NCI-H2029 (cell line): ENCODE measurements at regions not wholly inside any gene's neighbourhood (a gene's known extent, or its start where the extent isn't known, plus 50 kb on each side); places are given as distances from the start of the nearest gene placed in this dataset.

ENCODE experiments used
- DNase-seq: peaks from one replicate; lab custom pipeline; 2025; lab: John Stamatoyannopoulos, UW

GRCh38 chr3:72327008-72327407 is 521.2 kb downstream of the SHQ1 start:
- no peak for DNase-seq

DNA sequence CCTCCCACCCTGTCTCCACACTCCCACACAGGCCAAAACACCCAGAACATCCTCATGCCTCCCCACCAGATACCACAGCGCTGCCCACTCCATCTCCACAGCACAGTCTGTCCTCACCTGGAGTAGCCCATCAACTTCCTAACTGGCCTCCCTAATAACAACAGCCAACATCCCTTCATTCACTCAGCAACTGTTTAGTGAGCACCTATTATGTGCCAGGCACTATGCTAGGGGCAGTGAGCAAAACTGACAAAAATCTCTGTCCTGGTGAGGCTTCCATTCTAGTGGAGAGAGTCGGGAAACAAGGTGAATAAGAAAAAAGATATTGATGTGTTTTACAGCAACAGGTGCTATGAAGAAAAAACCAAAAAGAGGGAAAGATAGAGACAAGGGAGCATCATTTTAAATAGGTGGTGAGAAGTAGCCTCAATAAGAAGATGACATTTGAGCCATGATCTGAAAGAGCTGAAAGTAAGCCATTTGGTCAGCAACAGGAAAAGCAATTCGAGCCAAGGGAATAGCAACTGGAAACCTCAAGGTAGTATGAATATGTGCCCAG is 523.9 kb downstream of the SHQ1 start:
- DNase-seq = no peak

GRCh38 chr3:72323773-72324172 is 524.5 kb downstream of the SHQ1 start:
- no peak for DNase-seq

DNA sequence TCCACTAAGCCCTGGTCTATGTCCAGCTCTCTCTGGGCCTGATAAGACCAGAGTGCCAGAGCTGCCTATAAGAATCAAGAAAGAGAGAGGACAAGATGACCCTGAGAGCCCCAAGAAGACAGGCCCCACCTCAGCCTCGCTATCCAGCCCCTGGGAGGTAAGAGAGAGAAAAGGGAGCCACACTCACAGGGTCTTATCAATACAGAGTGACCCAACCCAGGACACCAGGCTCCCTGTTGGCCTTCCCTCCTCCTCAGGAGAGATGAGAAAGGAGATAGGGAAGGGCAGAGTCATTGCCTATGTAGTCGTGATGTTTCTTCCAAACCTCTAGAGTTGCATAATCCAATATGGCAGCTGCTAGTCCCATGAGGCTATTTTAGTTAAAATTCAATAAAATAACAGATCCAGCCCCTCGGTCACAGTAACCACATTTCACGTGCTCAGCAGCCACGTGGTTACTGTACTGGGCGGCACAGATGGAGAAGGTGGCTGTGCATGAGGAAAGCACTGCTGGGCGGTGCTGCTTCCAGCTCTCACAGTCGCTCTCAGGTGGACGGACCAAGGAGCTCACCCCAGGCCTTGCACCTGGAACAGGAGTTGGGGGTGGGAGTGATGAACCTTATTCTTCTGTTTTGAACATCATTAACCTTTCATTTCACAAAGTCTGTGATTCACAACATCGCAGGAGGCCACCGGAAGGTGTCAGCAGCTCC is 525.8 kb downstream of the SHQ1 start:
- DNase-seq = no peak

- no peak for DNase-seq
Measured at GRCh38 chr3:72320955-72321303, 527.3 kb downstream of the SHQ1 start.

DNA sequence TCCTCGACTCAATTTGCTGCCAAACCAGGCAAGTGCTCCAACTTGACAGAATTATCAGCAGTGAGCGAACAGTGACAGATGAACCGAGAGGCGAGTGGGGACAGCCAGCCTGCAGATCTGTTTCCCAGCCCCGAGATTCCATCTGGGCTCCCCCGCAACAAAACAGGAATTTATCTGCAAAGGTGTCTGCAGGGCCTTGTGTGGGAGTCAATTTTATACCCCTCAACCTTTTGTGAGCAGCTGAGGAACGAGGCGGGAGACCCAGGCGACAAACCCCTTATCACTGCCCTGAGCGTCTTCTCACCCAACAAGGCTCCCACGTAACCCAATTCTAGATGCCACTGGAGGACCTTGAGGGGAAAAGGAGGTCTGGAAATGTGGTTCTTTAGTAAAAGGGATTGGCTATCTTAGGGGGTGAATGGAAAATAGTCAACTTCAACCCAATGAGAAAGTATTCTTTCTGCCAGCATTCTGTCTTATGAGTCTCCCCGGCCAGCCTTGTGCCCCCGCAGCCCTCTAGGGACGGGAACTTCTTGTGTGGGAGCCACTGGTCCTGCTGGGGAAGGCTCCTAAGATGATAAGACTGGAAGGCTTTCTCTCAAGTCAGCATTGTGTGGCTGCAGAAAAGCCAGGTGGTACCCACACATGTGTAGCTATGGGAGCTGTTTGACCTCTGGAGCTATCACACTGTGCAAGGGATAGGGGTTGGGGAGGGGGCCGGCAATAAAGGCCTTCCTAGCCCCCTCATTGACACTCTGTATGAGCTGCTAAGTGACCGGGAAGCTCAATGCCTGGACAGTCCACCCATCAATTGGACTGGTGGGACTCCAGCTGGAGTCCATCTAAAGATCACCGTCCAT is 527.9 kb downstream of the SHQ1 start:
- no peak for DNase-seq

DNA sequence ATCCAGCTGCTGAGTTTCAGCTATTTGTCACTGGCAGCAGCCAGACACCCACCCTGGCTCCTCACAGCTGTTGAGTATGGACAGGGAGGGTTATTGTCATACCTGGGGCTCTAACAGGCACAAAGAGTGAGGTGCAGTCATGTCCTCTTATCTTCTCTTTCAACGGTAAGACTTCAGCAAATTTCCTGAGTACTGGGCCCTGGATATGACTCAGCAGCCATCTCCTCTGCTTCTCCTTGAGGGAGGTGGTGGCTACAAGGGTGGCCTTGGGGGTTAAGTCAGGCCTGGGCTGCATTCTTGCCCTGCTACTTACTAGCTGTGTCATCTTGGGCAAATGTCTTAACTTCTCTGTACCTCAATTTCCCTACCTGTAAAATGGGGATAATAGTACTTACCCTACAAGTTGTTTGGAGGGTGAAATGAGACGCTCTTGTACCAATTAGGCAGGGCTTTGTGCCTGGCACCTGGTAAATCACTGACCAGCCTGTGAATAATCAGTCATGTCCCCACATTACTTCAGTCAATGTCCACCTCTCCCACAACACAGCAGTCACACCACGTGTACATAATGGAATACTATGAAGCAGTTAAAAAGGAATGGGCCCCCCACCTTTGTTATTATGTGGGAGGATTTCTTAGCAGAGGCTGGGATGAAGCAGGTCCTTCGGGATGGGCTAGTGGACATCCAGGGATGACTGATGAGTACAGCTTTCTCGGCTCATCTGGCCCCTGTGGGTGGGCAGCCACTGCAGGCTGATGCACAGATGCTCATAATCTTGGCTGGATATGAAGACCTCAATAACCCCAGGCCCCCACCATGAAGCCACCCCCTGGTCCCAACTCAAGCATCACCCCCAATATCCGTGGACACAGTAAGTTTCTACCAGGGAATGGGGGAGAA is 528.8 kb downstream of the SHQ1 start:
- DNase-seq = no peak

GRCh38 chr3:72318504-72319193 is 529.6 kb downstream of the SHQ1 start:
- DNase-seq = peak; percentile 49

- DNase-seq = no peak
Measured at GRCh38 chr3:72317491-72317890, 530.8 kb downstream of the SHQ1 start.

DNA sequence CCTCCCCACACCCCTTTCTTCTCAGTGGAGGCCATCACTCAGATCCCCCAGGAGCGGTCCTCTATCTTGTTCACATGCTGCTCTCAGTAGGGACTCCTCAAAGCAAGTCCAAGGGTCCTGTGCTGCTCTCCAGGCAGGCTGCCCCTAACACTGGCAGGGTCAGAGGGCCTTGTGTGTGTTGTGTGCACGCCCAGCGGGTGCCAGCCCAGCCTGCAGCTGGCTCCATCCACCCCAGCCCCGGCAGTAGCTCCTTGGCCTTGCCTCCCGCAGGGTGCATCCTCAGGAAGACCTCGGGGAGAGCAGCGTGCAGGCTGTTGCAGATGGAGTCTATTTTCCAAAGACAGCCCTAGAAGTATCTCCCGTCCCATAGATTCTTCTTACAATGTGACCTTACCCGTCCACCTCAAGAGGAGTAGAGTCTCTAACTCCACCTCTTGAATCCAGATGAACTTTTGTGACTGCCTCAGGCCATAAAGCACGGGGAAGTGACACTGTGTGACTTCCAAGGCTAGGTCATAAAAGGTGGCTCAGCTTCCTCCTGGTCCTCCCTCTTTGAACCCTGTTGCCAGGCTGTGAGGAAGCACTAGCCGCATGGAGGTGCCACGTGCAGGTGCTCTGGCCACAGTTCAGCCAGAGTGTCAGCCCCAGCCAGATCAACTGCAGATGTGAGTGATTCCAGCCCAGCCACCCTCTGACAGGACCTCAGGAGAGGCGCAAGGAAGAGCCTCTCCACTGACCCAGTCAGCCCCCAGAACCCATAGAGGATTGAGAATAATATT is 531.6 kb downstream of the SHQ1 start:
- DNase-seq = no peak

DNA sequence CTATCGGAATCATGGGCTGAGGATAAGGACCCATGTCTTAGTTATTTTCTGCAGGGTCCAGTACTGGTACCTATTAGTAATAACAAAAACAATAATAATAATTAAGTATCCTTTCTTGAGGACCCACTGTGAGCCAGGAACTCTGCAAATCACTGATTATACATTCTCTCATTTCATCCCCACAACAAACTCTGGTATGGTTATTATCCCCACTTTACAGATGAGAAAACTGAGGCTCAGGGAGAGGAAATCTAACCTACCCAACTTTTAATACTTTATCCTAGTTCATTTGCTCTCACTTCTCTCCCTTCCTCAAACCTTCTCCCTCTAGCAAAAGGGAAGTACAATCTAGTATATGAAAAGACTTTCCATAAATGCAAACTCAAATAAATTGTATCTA is 528.4 kb upstream of the PROK2 start:
- DNase-seq = no peak

DNA sequence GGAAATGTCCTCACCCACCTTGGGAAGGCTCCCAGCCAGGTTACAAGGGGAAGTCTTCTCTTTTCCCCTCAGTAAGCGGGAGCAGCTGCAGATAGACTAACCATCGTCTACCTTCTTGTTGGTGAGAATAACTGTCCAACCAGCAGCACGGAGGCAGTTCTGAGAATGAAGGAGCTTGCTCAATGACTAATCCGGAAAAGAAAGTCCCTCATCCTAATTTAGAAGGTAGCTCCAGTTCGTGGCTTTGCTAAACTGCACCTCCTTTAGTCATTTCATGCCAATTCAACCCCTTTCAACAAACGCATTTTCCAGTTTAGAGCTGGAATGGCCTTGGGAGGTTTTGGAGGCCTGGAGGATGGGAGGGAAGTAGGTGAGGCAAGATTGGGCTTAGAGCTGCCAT is 527.4 kb upstream of the PROK2 start:
- DNase-seq = no peak

DNA sequence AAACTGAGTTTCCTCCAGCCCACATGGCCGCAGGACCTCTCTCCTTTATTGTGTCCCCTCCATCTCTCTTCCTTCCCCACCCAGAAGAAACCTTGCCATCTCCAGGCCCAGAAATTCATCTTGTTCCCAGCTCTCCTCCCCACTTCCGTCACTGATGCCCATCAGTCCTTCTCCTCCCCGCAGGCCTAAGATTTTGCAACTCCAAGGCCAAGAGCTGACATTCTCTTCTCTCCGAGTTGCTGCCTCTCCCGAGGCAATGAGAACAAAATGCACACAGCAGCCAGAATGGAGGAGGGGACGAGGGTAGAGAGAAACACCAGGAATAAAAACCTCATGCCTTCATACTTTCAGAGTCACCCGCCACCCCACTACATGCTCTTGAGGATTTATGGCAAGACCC is 526.5 kb upstream of the PROK2 start:
- DNase-seq = no peak

GRCh38 chr3:72310419-72311380 is 525.8 kb upstream of the PROK2 start:
- no peak for DNase-seq

GRCh38 chr3:72309661-72310418 is 524.9 kb upstream of the PROK2 start:
- DNase-seq = no peak

- DNase-seq = no peak
Measured at GRCh38 chr3:72308641-72309040, 523.7 kb upstream of the PROK2 start.

DNA sequence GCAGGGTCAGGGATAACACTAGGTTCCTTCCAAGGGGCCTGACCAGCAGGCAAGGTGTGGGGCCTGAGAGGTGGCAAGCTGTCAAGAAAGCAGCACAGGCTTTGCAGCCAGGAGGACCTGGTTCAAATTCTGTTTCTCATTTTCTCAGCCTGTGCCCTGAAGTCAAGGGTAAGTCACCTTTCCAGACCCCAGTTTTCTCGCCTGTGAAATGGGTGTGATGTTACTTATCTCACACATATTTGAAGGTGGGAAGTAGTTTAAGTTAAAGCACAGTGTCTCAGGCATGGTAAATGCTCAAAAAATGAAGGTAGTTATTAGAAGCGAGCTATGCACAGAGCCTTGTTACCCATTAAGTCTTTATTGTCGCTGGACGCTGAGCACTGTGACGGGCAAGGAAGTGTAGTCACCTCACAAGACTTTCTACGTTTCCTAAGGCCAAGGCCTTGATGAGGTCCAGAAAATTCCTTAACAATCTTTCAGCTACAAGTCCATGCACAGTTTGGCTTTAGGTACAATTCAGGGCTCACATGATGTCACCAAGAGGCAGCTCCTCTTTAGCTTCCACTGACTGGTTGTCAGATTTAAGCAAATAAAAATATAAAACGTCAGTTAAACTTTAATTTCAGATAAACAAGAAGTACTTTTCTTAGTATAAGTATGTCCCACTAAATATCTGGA is 522.6 kb upstream of the PROK2 start:
- no peak for DNase-seq

GRCh38 chr3:72306800-72307341 is 521.9 kb upstream of the PROK2 start:
- DNase-seq = peak; percentile 57
